ENCODE measurements at regions not wholly inside any gene's neighbourhood (a gene's known extent, or its start where the extent isn't known, plus 50 kb on each side); places are given as distances from the start of the nearest gene placed in this dataset.

GRCh38 chr1:166612886-166613285, 226.4 kb upstream of the POGK start:
- no peak for TF ChIP-seq CTCF (IDR thresholded peaks at IDR 0.05; ENCODE audit: insufficient read depth, low read length)
- no peak overlapping the region for H3K4me3 ChIP-seq (ENCODE audit: low read depth, low read length)
- DNase-seq (ENCODE audit: low read depth), result no peak

- no peak for TF ChIP-seq CTCF (IDR thresholded peaks at IDR 0.05; ENCODE audit: insufficient read depth, low read length)
- no peak for DNase-seq (ENCODE audit: low read depth)
- no peak overlapping the region for H3K4me3 ChIP-seq (ENCODE audit: low read depth, low read length)
Observed at GRCh38 chr1:166616206-166616605, 223.1 kb upstream of the POGK start.

GRCh38 chr1:166626711-166627110, 212.6 kb upstream of the POGK start:
- no peak for DNase-seq (ENCODE audit: low read depth)
- TF ChIP-seq CTCF (IDR thresholded peaks at IDR 0.05; ENCODE audit: insufficient read depth, low read length), result no peak
- no peak overlapping the region for H3K4me3 ChIP-seq (ENCODE audit: low read depth, low read length)

GRCh38 chr1:166627558-166627957, 211.7 kb upstream of the POGK start:
- DNase-seq (ENCODE audit: low read depth), result no peak
- no peak for TF ChIP-seq CTCF (IDR thresholded peaks at IDR 0.05; ENCODE audit: insufficient read depth, low read length)
- H3K4me3 ChIP-seq (ENCODE audit: low read depth, low read length), result no peak overlapping the region

- H3K4me3 ChIP-seq (ENCODE audit: low read depth, low read length), result no peak overlapping the region
Observed at GRCh38 chr1:166628259-166628658, 211.0 kb upstream of the POGK start.

GRCh38 chr1:166629946-166630345, 209.3 kb upstream of the POGK start:
- no peak for DNase-seq (ENCODE audit: low read depth)
- H3K4me3 ChIP-seq (ENCODE audit: low read depth, low read length), result no peak overlapping the region
- TF ChIP-seq CTCF (IDR thresholded peaks at IDR 0.05; ENCODE audit: insufficient read depth, low read length), result no peak

More at GRCh38 chr1:166628259-166628658, 211.0 kb upstream of the POGK start:
- no peak for TF ChIP-seq CTCF (IDR thresholded peaks at IDR 0.05; ENCODE audit: insufficient read depth, low read length)
- DNase-seq (ENCODE audit: low read depth), result no peak

- H3K4me3 ChIP-seq (ENCODE audit: low read depth, low read length), result no peak overlapping the region
- no peak for TF ChIP-seq CTCF (IDR thresholded peaks at IDR 0.05; ENCODE audit: insufficient read depth, low read length)
- no peak for DNase-seq (ENCODE audit: low read depth)
Observed at GRCh38 chr1:166630369-166630768, 208.9 kb upstream of the POGK start.

Data from fibroblast of the aortic adventitia (primary cell).